HCT116 (cell line): ENCODE measurements at regions not wholly inside any gene's neighbourhood (a gene's known extent, or its start where the extent isn't known, plus 50 kb on each side); places are given as distances from the start of the nearest gene placed in this dataset.

Source experiments
- ATAC-seq: fragments of 200-7000 bp; cut with Tn5 transposase; 2 replicates; pipeline ENCODE4 v1.9.1; 2020; ENCODE audit warnings: mild to moderate bottlenecking, moderate library complexity
- BruUV-seq: library from RNA; stranded (reverse); fragments of 400-500 nt; replicated peaks from 2 replicates; lab custom pipeline; 2021; lab: Mats Ljungman, UMichigan
- CTCF ChIA-PET: fragments of 300-600 bp; sonication (Branson Sonifier 250); formaldehyde crosslinking; loops from one replicate; lab custom pipeline; 2021; ENCODE audit warnings: antibody characterized with exemption; lab: Charles Lee
- POLR2A ChIA-PET: fragments of 300-600, 350-600 bp; sonication (Branson Sonifier 250); formaldehyde crosslinking; loops from one replicate; lab custom pipeline; 2021; ENCODE audit warnings: antibody characterized with exemption; lab: Charles Lee
- RAD21 ChIA-PET, 2 experiments: fragments of 300-600 bp; sonication (Branson Sonifier 250); formaldehyde crosslinking; loops; one replicate each; lab custom pipeline; 2023; ENCODE audit warnings: low total read pairs in 2 of 2; ENCODE audit not compliant: uncharacterized antibody in 2 of 2, unreplicated experiment in 2 of 2, low non-redundant PET in 1 of 2; lab: Charles Lee
- DNase-seq: peaks from one replicate; pipeline ENCODE4 v3.0.0-alpha.2; 2010; ENCODE audit warnings: low read depth, low spot score
- H2AFZ ChIP-seq: fragments of 200-600 bp; shearing (Covaris generic), sonication (generic); 2 replicates; pipeline ENCODE4 v1.6.1; 2017; ENCODE audit warnings: low read depth, mixed run types, mixed read lengths, antibody characterized with exemption, low read length; ENCODE audit not compliant: poor library complexity, severe bottlenecking
- H3K27ac ChIP-seq: 2 replicates; pipeline ENCODE4 v1.5.1; 2012; ENCODE audit warnings: low read depth, low read length
- H3K27me3 ChIP-seq: fragments of 200-600 bp; sonication (generic); 2 replicates; pipeline ENCODE4 v1.6.1; 2016; ENCODE audit warnings: mixed run types, low read length, mixed read lengths; ENCODE audit not compliant: insufficient read depth
- H3K36me3 ChIP-seq, 2 experiments: fragments of 200-500 bp in 1 of 2; fragments of 200-600 bp in 1 of 2; sonication (Bioruptor generic) in 1 of 2; sonication (generic) in 1 of 2; 2 replicates each; pipeline versions ENCODE4 v1.5.1 to v1.6.1; 2014 to 2016; ENCODE audit warnings: low read length in 2 of 2, inconsistent platforms in 1 of 2, mixed read lengths in 1 of 2, mixed run types in 1 of 2; ENCODE audit not compliant: insufficient read depth in 2 of 2, control insufficient read depth in 1 of 2
- H3K4me1 ChIP-seq, 2 experiments: fragments of 200-600 bp in 1 of 2; sonication (generic) in 1 of 2; 2 replicates each; pipeline versions ENCODE4 v1.5.1 to v1.6.1; 2012 to 2017; ENCODE audit warnings: low read length in 2 of 2, inconsistent platforms in 1 of 2, mild to moderate bottlenecking in 1 of 2, mixed read lengths in 1 of 2, mixed run types in 1 of 2, moderate library complexity in 1 of 2; ENCODE audit not compliant: insufficient read depth in 2 of 2, control insufficient read depth in 1 of 2
- H3K4me2 ChIP-seq: fragments of 200-600 bp; sonication (generic); 2 replicates; pipeline ENCODE4 v1.6.1; 2017; ENCODE audit warnings: mixed run types, low read length, mixed read lengths
- H3K4me3 ChIP-seq, 2 experiments: fragments of 200-600 bp in 1 of 2; sonication (generic) in 1 of 2; replicated peaks in 1 of 2; 2 replicates each; pipeline ENCODE4 v1.5.1; 2011 to 2016; ENCODE audit warnings: low read length in 2 of 2, control low read depth in 1 of 2, low read depth in 1 of 2, mild to moderate bottlenecking in 1 of 2, mixed read lengths in 1 of 2, mixed run types in 1 of 2
- H3K79me2 ChIP-seq: fragments of 200-600 bp; sonication (generic); 2 replicates; pipeline ENCODE4 v1.6.1; 2017; ENCODE audit warnings: mild to moderate bottlenecking, mixed run types, low read length, moderate library complexity, mixed read lengths; ENCODE audit not compliant: insufficient read depth
- H3K9ac ChIP-seq: fragments of 200-600 bp; sonication (generic); 2 replicates; pipeline ENCODE4 v1.6.1; 2016; ENCODE audit warnings: low read length, mixed read lengths
- H3K9me2 ChIP-seq: fragments of 200-600 bp; sonication (generic), shearing (Covaris generic); 2 replicates; pipeline ENCODE4 v1.6.1; 2017; ENCODE audit warnings: mixed run types, mild to moderate bottlenecking, moderate library complexity; ENCODE audit not compliant: insufficient read depth
- H3K9me3 ChIP-seq, 2 experiments: fragments of 200-500 bp in 1 of 2; fragments of 200-600 bp in 1 of 2; sonication (Bioruptor generic) in 1 of 2; sonication (generic) in 1 of 2; 2 replicates each; pipeline ENCODE4 v1.6.1; 2014 to 2017; ENCODE audit warnings: low read length in 2 of 2, mixed read lengths in 2 of 2, inconsistent platforms in 1 of 2, low read depth in 1 of 2, mild to moderate bottlenecking in 1 of 2, mixed run types in 1 of 2, moderate library complexity in 1 of 2; ENCODE audit not compliant: control insufficient read depth in 1 of 2, insufficient read depth in 1 of 2
- H4K20me1 ChIP-seq: fragments of 200-600 bp; sonication (generic), shearing (Covaris generic); 2 replicates; pipeline ENCODE4 v1.6.1; 2017; ENCODE audit warnings: mixed run types, mild to moderate bottlenecking, moderate library complexity; ENCODE audit not compliant: insufficient read depth
- ATF3 ChIP-seq: IDR thresholded peaks from 2 replicates; pipeline ENCODE4 v1.6.1; 2012
- CBX3 ChIP-seq: IDR thresholded peaks from 2 replicates; pipeline ENCODE4 v1.6.1; 2012; ENCODE audit warnings: low read depth
- CEBPB ChIP-seq: IDR thresholded peaks from 2 replicates; pipeline ENCODE4 v1.6.1; 2012; ENCODE audit warnings: low read depth
- CTCF ChIP-seq, 3 experiments: fragments of 200-600 bp in 1 of 3; sonication (generic) in 1 of 3; IDR thresholded peaks in 2 of 3; conservative IDR thresholded peaks in 1 of 3; 2 replicates each; pipeline ENCODE4 v1.5.1; 2012 to 2017; ENCODE audit warnings: low read depth in 2 of 3, low read length in 2 of 3, antibody characterized with exemption in 1 of 3, borderline replicate concordance in 1 of 3, control low read depth in 1 of 3, mild to moderate bottlenecking in 1 of 3, mixed read lengths in 1 of 3, mixed run types in 1 of 3, moderate library complexity in 1 of 3; ENCODE audit not compliant: insufficient read depth in 1 of 3
- EGR1 ChIP-seq: IDR thresholded peaks from 2 replicates; pipeline ENCODE4 v1.6.1; 2012; ENCODE audit warnings: low read depth
- ELF1 ChIP-seq: IDR thresholded peaks from 2 replicates; pipeline ENCODE4 v1.6.1; 2012; ENCODE audit warnings: low read depth, borderline replicate concordance
- EZH2 ChIP-seq: fragments of 200-600 bp; sonication (generic); IDR thresholded peaks from 2 replicates; pipeline ENCODE4 v1.6.1; 2017; ENCODE audit warnings: antibody characterized with exemption, mixed run types
- EZH2phosphoT487 ChIP-seq: fragments of 200-600 bp; IDR thresholded peaks from 2 replicates; pipeline ENCODE4 v1.6.1; 2018; ENCODE audit warnings: antibody characterized with exemption, borderline replicate concordance
- FOSL1 ChIP-seq: IDR thresholded peaks from 2 replicates; pipeline ENCODE4 v1.6.1; 2012; ENCODE audit warnings: low read depth
- JUND ChIP-seq: IDR thresholded peaks from 2 replicates; pipeline ENCODE4 v1.6.1; 2012
- MAX ChIP-seq: IDR thresholded peaks from 2 replicates; pipeline ENCODE4 v1.6.1; 2012
- POLR2AphosphoS5 ChIP-seq: IDR thresholded peaks from 2 replicates; pipeline ENCODE4 v1.6.1; 2011; ENCODE audit warnings: mild to moderate bottlenecking, low read depth, low read length, moderate library complexity
- REST ChIP-seq: IDR thresholded peaks from 2 replicates; pipeline ENCODE4 v1.6.1; 2012; ENCODE audit warnings: low read depth
- SIN3A ChIP-seq: IDR thresholded peaks from 2 replicates; pipeline ENCODE4 v1.6.1; 2012; ENCODE audit warnings: low read depth
- SP1 ChIP-seq: IDR thresholded peaks from 2 replicates; pipeline ENCODE4 v1.6.1; 2012; ENCODE audit warnings: low read depth
- SRF ChIP-seq: IDR thresholded peaks from 2 replicates; pipeline ENCODE4 v1.6.1; 2012; ENCODE audit warnings: low read depth
- TCF7L2 ChIP-seq: IDR thresholded peaks from 2 replicates; pipeline ENCODE4 v1.7.0; 2011; ENCODE audit warnings: borderline replicate concordance, inconsistent platforms; ENCODE audit not compliant: insufficient read depth, insufficient read length; ENCODE audit errors: extremely low read depth
- YY1 ChIP-seq: IDR thresholded peaks from 2 replicates; pipeline ENCODE4 v1.6.1; 2011; ENCODE audit warnings: low read length, low read depth, moderate library complexity, mild to moderate bottlenecking; ENCODE audit not compliant: insufficient replicate concordance; ENCODE audit errors: extremely low read depth
- ZFX ChIP-seq: fragments of 450-650 bp; IDR thresholded peaks from 2 replicates; pipeline ENCODE4 v1.6.1; 2017
- ZNF274 ChIP-seq: fragments of 200-500 bp; sonication (Bioruptor generic); IDR thresholded peaks from 2 replicates; pipeline ENCODE4 v1.6.1; 2014; ENCODE audit warnings: mild to moderate bottlenecking, low read depth, low read length, inconsistent platforms
- intact Hi-C: fragments of 100-400 bp; cut with micrococcal nuclease; formaldehyde crosslinking; loops from 2 replicates; pipeline ENCODE4 v1.10.0; 2022

GRCh38 chrX:5409106-5409505 is 819.6 kb downstream of the NLGN4X start:
- intact Hi-C loops = no loop called here
- H3K27ac ChIP-seq = no peak overlapping the region
- RAD21 ChIA-PET = no interaction called here
- H3K36me3 ChIP-seq = no peaks in the 10 kb centered on the region
- no peak overlapping the region for H3K9ac ChIP-seq
- TF ChIP-seq CTCF (IDR thresholded peaks at IDR 0.05 in 2 of 3, conservative IDR thresholded peaks at IDR 0.05 in 1 of 3; ENCODE audit: borderline replicate concordance in 1 of 3, insufficient read depth in 1 of 3, low read depth in 2 of 3, low read length in 2 of 3) (no peak), SRF (no peak), ZNF274 (no peak), CEBPB (no peak), YY1 (no peak), SP1 (no peak), JUND (no peak), TCF7L2 (no peak), EZH2phosphoT487 (no peak), CBX3 (no peak), EZH2 (no peak), EGR1 (no peak), MAX (no peak), POLR2AphosphoS5 (no peak), SIN3A (no peak), ELF1 (no peak), FOSL1 (no peak), ATF3 (no peak), ZFX (no peak), REST (no peak)
- BruUV-seq = no TSS peak
- DNase-seq (no peak), ATAC-seq (no peak)
- H4K20me1 ChIP-seq = no peaks in the 10 kb centered on the region
- no peaks in the 10 kb centered on the region for H3K79me2 ChIP-seq
- no peak overlapping the region for H3K4me2 ChIP-seq
- H3K4me1 ChIP-seq = no peaks in the 10 kb centered on the region
- CTCF ChIA-PET = no interaction called here
- H3K27me3 ChIP-seq = no peaks in the 10 kb centered on the region
- H3K4me3 ChIP-seq = no peak overlapping the region
- H3K9me2 ChIP-seq = no peaks in the 10 kb centered on the region
- POLR2A ChIA-PET = no interaction called here
- H3K9me3 ChIP-seq = no peaks in the 10 kb centered on the region
- H2AFZ ChIP-seq = no peak overlapping the region
